Stomach (tissue), 4 donors: ENCODE measurements at regions not wholly inside any gene's neighbourhood (a gene's known extent, or its start where the extent isn't known, plus 50 kb on each side); places are given as distances from the start of the nearest gene placed in this dataset.

Experiments
- CTCF ChIP-seq, 7 experiments: fragments of 450-650 bp in 4 of 7; fragments of 200-600 bp in 3 of 7; sonication (generic) in 3 of 7; IDR thresholded peaks; one replicate each; pipeline ENCODE4 v1.5.1; 2016 to 2019; ENCODE audit warnings: antibody characterized with exemption in 7 of 7, control low read depth in 2 of 7, mild to moderate bottlenecking in 1 of 7
- EP300 ChIP-seq: sonication (generic); formaldehyde crosslinking; IDR thresholded peaks from one replicate; pipeline ENCODE4 v1.6.1; 2017; ENCODE audit warnings: antibody characterized with exemption
- POLR2A ChIP-seq, 4 donors: fragments of 450-650 bp; IDR thresholded peaks; one replicate each; pipeline ENCODE4 v1.6.1; 2016; ENCODE audit warnings: antibody characterized with exemption in 4 of 4, control low read depth in 2 of 4, mild to moderate bottlenecking in 1 of 4, moderate library complexity in 1 of 4

- no peak for TF ChIP-seq CTCF (IDR thresholded peaks at IDR 0.05)
- TF ChIP-seq EP300: no peak
- no peak for TF ChIP-seq POLR2A (IDR thresholded peaks at IDR 0.05)
These were observed 77.5 kb upstream of the FBN2 start for GRCh38 chr5:128615578-128615977.
